ENCODE measurements at regions not wholly inside any gene's neighbourhood (a gene's known extent, or its start where the extent isn't known, plus 50 kb on each side); places are given as distances from the start of the nearest gene placed in this dataset.
"Not testable (repeated sequence)": the region's sequence is repeated elsewhere in the genome, so short reads cannot be mapped to it uniquely, and the experiment has no call there.

- no peak for DNase-seq
Measured at GRCh38 chr6:169406804-169407203, 153.2 kb upstream of the THBS2 start.

DNA sequence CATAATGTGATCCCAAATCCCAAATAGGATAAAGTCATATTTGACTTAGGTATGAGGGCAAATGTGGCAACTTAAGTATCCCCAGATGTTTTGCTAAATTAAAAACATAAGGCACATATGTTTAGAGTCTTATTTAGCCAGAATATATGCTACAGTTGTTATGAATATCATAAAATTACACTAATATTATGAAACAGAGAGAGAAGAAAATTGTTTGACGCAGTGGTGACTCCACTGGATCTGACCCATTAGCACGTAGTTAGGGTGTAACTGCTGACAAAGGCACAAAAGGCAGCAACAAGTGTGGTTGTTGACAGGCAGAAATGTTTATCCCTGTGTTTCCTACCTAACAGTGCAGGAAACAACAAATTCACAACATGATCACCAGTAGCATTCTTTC is 152.4 kb upstream of the THBS2 start:
- DNase-seq = no peak

- no peak for DNase-seq
Measured at GRCh38 chr6:169404828-169405227, 151.2 kb upstream of the THBS2 start.

- DNase-seq = no peak
Measured at GRCh38 chr6:169398342-169399105, 144.9 kb upstream of the THBS2 start.

DNA sequence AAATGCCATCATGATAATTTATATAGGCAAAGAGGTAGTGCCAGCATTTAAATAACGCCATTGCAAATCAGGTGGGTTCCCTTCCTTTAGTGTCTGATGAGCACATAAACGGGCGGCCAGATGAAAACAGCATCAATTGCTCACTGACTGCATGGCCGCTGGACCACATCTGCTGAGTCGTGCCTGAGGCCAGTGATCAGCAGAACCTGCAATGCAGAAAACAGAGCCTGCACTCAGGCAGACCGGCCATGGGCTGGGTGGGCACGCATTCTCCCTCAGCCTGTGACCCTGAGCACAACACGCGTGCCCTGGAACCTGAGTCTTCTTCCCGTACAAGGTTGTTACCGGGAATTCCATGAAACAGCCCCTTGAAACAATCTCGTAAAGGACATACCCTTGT is 144.0 kb upstream of the THBS2 start:
- no peak for DNase-seq

GRCh38 chr6:169396554-169397163 is 143.0 kb upstream of the THBS2 start:
- DNase-seq = no peak

- DNase-seq = not testable (repeated sequence)
Measured at GRCh38 chr6:169396009-169396539, 142.4 kb upstream of the THBS2 start.

DNA sequence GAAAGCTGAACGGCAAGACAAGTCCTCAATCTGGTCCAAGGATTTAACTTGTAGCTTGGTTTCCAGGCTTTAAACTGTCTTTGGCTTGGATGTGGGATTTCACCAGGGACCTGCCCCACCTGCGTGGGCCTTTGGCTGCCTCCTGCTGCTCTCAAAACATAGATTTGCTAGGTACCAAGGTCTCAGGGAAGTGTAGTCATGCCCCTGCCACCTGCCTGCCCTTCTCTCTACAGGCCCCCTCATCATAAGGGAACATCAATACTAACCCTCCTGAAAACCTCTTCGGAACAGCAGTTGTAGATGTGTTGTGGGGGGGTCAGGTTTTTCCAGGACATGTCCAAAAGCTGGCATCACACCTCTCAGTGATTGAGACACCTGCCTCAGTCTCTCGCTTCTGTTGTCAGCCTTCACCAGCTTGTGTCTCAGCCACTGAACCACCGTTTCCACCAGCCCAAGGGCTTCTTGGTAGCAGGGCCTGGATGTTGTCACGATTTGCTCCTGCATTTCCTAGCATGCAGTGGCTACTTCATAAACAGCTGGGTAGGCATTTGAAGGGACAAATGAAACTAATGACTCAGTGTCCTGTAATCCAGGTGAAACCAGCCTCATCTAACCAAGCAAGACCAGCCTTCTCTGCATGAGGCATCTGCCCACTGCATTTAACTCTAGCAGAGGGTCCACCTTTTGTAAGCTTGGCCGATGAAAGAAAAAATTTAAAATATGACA is 141.6 kb upstream of the THBS2 start:
- DNase-seq = no peak

DNA sequence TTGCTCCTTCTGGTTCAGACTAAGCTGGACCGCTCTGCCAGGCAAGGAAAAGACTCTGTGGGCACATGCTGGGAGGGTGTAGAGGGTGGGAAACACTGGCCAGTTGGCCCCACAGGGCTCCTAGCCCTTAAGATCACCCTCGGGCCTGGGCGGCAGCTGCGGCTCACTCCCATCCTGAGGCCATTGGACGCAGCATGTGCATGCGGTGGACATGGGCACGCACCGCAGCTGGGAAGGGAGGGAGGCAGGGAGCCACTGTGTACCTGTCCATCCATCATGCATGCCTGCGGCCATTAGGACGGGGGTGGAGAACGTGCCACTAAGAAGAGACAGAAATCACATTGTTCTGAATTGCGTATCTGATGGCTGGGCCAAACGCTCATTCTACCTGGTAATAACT is 140.1 kb upstream of the THBS2 start:
- DNase-seq = no peak

GRCh38 chr6:169391473-169392071 is 137.9 kb upstream of the THBS2 start:
- no peak for DNase-seq

GRCh38 chr6:169388395-169389166 is 134.9 kb upstream of the THBS2 start:
- no peak for DNase-seq

DNA sequence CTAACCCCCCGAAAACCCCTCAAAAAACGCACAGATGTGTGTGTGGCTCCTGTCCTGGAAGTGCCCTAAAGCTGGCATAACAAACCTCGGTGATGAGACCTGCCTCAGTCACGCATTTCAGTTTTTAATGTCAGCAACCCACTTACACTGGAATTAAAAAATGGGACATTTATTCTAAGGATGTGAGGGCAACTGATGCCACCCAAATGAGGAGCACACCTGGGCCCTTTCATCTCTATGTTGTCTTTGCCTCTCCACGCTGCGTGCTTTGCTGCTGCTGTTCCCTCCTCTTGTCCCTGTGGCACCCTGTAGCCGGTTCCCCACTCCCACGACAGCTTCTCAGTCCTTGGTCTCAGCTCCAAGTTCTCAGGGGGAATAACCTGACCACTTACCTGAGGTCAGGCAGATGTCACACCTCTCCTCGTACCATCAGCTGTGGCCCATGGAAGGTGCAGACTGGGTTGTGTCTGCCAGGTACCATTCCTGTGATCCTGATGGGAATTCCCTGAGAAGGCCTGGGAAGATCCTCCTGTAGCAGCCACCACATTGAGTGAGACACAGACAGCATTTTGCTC is 134.2 kb upstream of the THBS2 start:
- DNase-seq = no peak

DNA sequence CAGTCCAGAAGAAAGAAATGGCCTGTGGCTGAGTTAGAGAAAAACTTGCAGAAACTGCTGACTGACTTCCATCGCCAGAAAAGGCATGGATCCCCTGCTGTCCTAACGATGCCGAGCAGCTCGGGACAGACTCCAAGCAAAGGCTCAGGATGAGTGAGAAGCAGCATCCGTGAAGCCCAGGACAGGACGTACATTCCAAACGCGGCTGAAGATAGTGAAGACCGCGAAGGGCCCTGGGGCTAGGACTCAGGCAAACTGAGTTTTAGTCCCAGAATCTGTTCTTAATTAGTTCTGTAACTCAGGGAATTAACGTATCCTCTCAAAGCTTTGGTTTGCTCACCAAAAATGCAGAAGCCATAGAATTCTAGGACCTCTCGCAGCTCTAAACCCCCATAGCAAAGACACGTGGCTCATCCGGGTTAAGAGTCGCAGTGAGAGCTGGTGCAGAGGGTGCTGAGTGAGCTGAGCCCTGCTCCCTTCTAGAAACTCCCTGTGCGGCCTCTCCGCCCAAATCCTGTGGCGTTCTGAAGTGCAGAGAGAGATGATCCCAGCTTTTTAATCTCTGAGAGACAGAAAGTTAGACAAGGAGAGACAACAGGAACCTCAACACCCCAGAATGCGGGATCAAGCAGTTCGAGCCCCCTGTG is 132.9 kb upstream of the THBS2 start:
- no peak for DNase-seq

DNA sequence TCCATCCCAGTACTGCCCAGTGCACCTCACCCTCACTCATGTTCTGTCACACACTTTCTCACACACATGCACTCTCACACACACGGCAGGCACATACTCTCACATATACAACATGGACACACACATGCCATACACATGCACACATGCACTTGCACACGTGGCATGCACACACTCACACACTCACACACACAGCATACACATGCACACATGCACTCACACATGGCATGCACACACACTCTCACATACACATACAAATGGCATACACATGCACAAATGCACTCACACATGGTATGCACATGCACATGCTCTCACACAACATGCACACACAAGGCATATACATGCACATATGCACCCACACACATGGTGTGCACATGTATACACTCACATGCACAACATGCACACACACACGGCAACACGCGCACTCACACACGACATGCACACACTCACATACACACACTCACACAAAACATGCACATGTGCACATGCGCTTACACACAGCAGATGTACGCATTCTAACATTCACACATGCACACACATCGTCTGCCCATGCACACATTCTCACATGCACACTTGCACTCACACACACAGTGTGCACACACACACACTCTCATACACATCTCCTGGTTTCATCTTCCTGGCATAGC is 131.7 kb upstream of the THBS2 start:
- DNase-seq = no peak

- no peak for DNase-seq
Measured at GRCh38 chr6:169384291-169384690, 130.6 kb upstream of the THBS2 start.

DNA sequence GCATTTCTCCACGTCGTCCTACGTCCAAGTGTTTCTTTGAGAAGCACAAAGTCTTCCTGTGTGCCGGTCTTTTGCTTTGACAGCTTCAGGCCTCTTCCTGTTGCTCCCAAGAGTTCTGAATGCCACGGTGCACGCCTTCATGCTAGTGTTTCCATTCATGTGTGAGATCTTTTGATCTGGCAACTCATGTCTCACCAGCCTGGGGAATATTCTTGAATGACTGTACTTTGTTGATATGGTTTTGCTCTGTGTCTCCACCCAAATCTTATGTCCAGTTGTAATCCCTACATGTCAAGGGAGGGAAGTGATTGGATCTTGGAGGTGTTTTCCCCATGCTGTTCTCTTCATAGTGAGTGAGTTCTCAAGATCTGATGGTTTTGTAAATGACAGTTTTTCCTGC is 129.6 kb upstream of the THBS2 start:
- DNase-seq = no peak

- DNase-seq = no peak
Measured at GRCh38 chr6:169382735-169383134, 129.1 kb upstream of the THBS2 start.

GRCh38 chr6:169381988-169382387 is 128.3 kb upstream of the THBS2 start:
- DNase-seq = no peak

DNA sequence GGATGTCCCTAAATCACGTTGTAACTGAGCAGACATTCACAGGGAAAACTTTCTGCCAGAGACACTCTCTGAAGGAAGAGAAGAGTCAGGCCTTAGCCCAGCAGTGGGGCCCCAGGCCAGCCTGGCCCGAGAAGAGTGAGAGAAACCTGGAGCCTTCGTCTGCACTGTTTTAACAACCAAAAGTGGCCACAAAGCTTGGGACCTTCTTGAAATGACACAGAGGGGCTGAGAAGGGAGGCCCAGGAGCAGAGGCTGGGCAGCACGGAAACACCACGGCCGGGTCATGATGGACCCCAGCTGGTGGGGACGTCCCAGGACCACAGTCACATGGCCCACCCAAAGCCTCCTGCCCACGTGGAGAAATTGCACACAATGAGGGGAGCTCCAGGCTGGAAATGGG is 126.8 kb upstream of the THBS2 start:
- no peak for DNase-seq
